OCI-LY7 (cell line): ENCODE measurements at regions not wholly inside any gene's neighbourhood (a gene's known extent, or its start where the extent isn't known, plus 50 kb on each side); places are given as distances from the start of the nearest gene placed in this dataset.

Experiments used
- BruUV-seq: library from RNA; stranded (reverse); fragments of 400-500 nt; replicated peaks from 2 replicates; lab custom pipeline; 2021; lab: Mats Ljungman, UMichigan
- CTCF ChIA-PET: fragments of 300-600 bp; sonication (Branson Sonifier 250); formaldehyde crosslinking; loops from one replicate; lab custom pipeline; 2022; ENCODE audit warnings: antibody characterized with exemption; ENCODE audit not compliant: unreplicated experiment; lab: Charles Lee
- POLR2A ChIA-PET: fragments of 300-600 bp; sonication (Branson Sonifier 250); formaldehyde crosslinking; loops from one replicate; lab custom pipeline; 2022; ENCODE audit warnings: antibody characterized with exemption; lab: Charles Lee
- DNase-seq: peaks from one replicate; pipeline ENCODE4 v3.0.0-alpha.2; 2015; ENCODE audit warnings: low spot score
- H2AFZ ChIP-seq: fragments of 200-600 bp; sonication (generic), shearing (Covaris generic); 2 replicates; pipeline ENCODE4 v1.6.1; 2014; ENCODE audit warnings: mild to moderate bottlenecking, antibody characterized with exemption, low read length, moderate library complexity
- H3K27ac ChIP-seq: fragments of 200-600 bp; sonication (generic); 2 replicates; pipeline ENCODE4 v1.5.1; 2014; ENCODE audit warnings: mixed run types, low read depth, mild to moderate bottlenecking, moderate library complexity, low read length, inconsistent platforms; ENCODE audit not compliant: poor library complexity, severe bottlenecking
- H3K36me3 ChIP-seq: fragments of 200-600 bp; sonication (generic); 2 replicates; pipeline ENCODE4 v1.6.1; 2014; ENCODE audit warnings: mild to moderate bottlenecking, antibody characterized with exemption, low read length, moderate library complexity, mixed read lengths; ENCODE audit not compliant: insufficient read depth
- H3K4me1 ChIP-seq: fragments of 200-600 bp; sonication (generic); 2 replicates; pipeline ENCODE4 v1.5.1; 2014; ENCODE audit warnings: mild to moderate bottlenecking, low read length; ENCODE audit not compliant: insufficient read depth, poor library complexity, severe bottlenecking
- H3K4me2 ChIP-seq: fragments of 200-600 bp; sonication (generic); 2 replicates; pipeline ENCODE4 v1.6.1; 2014; ENCODE audit warnings: mild to moderate bottlenecking, low read length
- H3K4me3 ChIP-seq: fragments of 200-600 bp; sonication (generic); 2 replicates; pipeline ENCODE4 v1.5.1; 2014; ENCODE audit warnings: mild to moderate bottlenecking, low read depth, low read length; ENCODE audit not compliant: poor library complexity, severe bottlenecking
- H3K79me2 ChIP-seq: fragments of 200-600 bp; sonication (generic); 2 replicates; pipeline ENCODE4 v1.6.1; 2016; ENCODE audit warnings: low read depth, mild to moderate bottlenecking, low read length, moderate library complexity, mixed read lengths; ENCODE audit not compliant: insufficient read depth
- H3K9me2 ChIP-seq: fragments of 200-600 bp; sonication (generic); 2 replicates; pipeline ENCODE4 v1.6.1; 2016; ENCODE audit warnings: mild to moderate bottlenecking, low read length, mixed read lengths; ENCODE audit not compliant: insufficient read depth
- H3K9me3 ChIP-seq: fragments of 200-600 bp; sonication (generic); 2 replicates; pipeline ENCODE4 v1.6.1; 2014; ENCODE audit warnings: mild to moderate bottlenecking, mixed run types, low read length, mixed read lengths
- H4K20me1 ChIP-seq: fragments of 200-600 bp; sonication (generic); 2 replicates; pipeline ENCODE4 v1.6.1; 2014; ENCODE audit warnings: mild to moderate bottlenecking, antibody characterized with exemption, low read length, moderate library complexity, mixed read lengths; ENCODE audit not compliant: insufficient read depth
- EZH2phosphoT487 ChIP-seq: fragments of 200-600 bp; sonication (generic); IDR thresholded peaks from 2 replicates; pipeline ENCODE4 v1.6.1; 2018; ENCODE audit warnings: low read depth, borderline replicate concordance, mild to moderate bottlenecking, mixed run types, antibody characterized with exemption, low read length, moderate library complexity, mixed read lengths
- intact Hi-C: fragments of 100-400 bp; cut with micrococcal nuclease; formaldehyde crosslinking; loops from one replicate; pipeline ENCODE4 v1.10.0; 2022; ENCODE audit not compliant: unreplicated experiment
- TF ChIP-seq, protein P1 (sequence below): fragments of 200-600 bp; sonication (generic); conservative IDR thresholded peaks from 2 replicates; pipeline ENCODE4 v1.5.1; 2014; ENCODE audit warnings: mild to moderate bottlenecking, antibody characterized with exemption, low read length, moderate library complexity, mixed read lengths

DNA sequence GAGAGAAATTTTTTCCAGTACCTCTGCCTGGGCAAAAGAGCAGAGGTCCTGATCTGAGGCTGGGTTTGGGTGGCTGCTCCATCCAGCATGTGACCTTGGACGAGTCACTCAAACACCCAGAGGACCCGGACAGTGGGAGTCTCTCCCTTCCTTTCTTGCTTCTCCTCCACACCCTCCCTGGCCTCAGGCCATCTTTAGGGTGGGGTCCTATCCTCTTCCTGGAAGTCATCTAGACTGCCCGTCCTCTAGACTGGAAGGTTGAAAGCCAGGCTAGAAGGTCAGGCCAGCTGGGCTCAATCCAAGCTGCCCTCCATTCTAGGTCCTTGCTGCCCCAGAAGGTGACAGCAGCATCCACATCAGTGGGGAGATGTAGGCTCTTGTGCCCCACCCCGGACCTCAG is 599.5 kb downstream of the MATN1 start:
- ChIA-PET POLR2A (no interaction called here), CTCF (no interaction called here)
- H3K4me3 ChIP-seq: no peak overlapping the region
- no peaks in the 10 kb centered on the region for H3K9me3 ChIP-seq
- intact Hi-C loops: no loop called here
- no peaks in the 10 kb centered on the region for H3K4me1 ChIP-seq
- no TSS peak for BruUV-seq
- no peak for DNase-seq
- H3K4me2 ChIP-seq: no peak overlapping the region
- TF ChIP-seq, protein P1, sequence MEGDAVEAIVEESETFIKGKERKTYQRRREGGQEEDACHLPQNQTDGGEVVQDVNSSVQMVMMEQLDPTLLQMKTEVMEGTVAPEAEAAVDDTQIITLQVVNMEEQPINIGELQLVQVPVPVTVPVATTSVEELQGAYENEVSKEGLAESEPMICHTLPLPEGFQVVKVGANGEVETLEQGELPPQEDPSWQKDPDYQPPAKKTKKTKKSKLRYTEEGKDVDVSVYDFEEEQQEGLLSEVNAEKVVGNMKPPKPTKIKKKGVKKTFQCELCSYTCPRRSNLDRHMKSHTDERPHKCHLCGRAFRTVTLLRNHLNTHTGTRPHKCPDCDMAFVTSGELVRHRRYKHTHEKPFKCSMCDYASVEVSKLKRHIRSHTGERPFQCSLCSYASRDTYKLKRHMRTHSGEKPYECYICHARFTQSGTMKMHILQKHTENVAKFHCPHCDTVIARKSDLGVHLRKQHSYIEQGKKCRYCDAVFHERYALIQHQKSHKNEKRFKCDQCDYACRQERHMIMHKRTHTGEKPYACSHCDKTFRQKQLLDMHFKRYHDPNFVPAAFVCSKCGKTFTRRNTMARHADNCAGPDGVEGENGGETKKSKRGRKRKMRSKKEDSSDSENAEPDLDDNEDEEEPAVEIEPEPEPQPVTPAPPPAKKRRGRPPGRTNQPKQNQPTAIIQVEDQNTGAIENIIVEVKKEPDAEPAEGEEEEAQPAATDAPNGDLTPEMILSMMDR: no peak
- no peak for TF ChIP-seq EZH2phosphoT487
- H3K79me2 ChIP-seq: no peaks in the 10 kb centered on the region
- no peaks in the 10 kb centered on the region for H3K9me2 ChIP-seq
- H4K20me1 ChIP-seq: no peaks in the 10 kb centered on the region
- no peak overlapping the region for H2AFZ ChIP-seq
- H3K36me3 ChIP-seq: no peaks in the 10 kb centered on the region
- H3K27ac ChIP-seq: no peak overlapping the region

DNA sequence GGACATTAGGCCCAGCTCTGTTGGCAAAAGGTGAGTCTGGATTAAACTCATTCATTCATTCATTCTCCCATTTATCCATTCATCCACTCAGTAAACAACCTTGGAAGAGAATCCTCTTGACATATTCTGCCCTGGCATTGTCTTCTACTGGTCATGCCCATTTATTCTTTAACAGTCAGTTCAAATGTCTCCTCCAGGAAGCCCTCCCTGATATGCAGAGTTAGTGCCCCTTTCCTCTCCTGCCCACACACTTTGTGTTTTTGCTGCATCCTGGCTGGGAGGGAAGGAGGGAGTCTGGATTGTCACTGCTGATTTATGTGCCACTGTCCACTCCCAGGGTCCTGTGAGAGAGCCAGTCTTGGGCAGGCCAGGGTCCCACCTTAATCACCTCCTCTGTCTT is 600.3 kb downstream of the MATN1 start:
- no TSS peak for BruUV-seq
- H2AFZ ChIP-seq: no peak overlapping the region
- H3K4me2 ChIP-seq: no peak overlapping the region
- DNase-seq: no peak
- no peaks in the 10 kb centered on the region for H3K4me1 ChIP-seq
- H3K4me3 ChIP-seq: no peak overlapping the region
- H3K9me2 ChIP-seq: no peaks in the 10 kb centered on the region
- H3K27ac ChIP-seq: no peak overlapping the region
- intact Hi-C loops: no loop called here
- no peaks in the 10 kb centered on the region for H3K79me2 ChIP-seq
- TF ChIP-seq EZH2phosphoT487: no peak
- TF ChIP-seq, protein P1: no peak
- H3K9me3 ChIP-seq: no peaks in the 10 kb centered on the region
- ChIA-PET POLR2A (no interaction called here), CTCF (no interaction called here)
- H4K20me1 ChIP-seq: no peaks in the 10 kb centered on the region
- H3K36me3 ChIP-seq: no peaks in the 10 kb centered on the region

DNA sequence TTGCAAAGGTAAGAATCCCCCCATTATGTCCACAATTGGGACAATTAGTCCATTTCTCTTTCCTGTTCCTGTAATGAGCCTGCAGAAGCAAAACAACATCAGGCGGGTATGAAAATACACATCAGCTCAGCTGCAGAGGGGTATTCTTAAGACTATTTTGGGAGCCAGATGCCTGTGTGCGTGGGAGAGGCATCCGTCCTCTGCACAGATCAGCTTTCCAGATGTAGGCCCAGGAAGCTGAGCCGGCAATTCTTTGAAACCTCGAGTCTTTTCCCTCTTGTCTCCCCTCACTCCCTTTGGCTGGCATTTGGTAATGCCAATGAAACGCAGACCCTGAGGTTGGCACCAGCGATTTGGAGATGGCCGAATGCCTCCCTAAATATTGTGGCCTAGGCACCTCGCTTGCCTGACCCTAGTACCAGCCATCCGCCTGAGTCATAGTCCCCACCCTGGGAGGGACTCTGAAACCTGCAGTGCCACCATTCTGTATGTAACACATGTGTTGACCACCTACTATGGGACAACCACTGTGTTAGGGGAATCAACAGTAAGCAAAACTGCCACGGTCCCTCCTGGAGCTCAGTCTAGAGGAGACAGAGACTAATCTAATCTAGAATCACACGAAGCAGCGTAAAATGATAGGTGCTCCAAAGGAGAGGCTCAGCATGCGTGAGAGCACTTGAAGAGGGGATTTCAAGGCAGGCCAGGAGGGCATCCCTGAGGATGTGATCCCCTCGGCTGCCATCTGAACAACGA is 603.0 kb downstream of the MATN1 start:
- no peak overlapping the region for H3K4me2 ChIP-seq
- no TSS peak for BruUV-seq

More for the DNA sequence above, 603.0 kb downstream of the MATN1 start:
- H3K27ac ChIP-seq: no peak overlapping the region
- H3K4me1 ChIP-seq: no peaks in the 10 kb centered on the region
- no peaks in the 10 kb centered on the region for H3K36me3 ChIP-seq
- no peak for DNase-seq
- no peak overlapping the region for H3K4me3 ChIP-seq
- CTCF ChIA-PET: no interaction called here
- H3K9me3 ChIP-seq: no peaks in the 10 kb centered on the region
- POLR2A ChIA-PET: interaction anchor here (0.6 kb wide), 1 partner anchor 1277 kb away, joined by 3 read pairs; no protein-coding TSS in a partner anchor
- H2AFZ ChIP-seq: no peak overlapping the region
- TF ChIP-seq, protein P1: no peak
- H3K9me2 ChIP-seq: no peaks in the 10 kb centered on the region
- intact Hi-C loops: no loop called here
- no peaks in the 10 kb centered on the region for H3K79me2 ChIP-seq
- H4K20me1 ChIP-seq: no peaks in the 10 kb centered on the region
